ENCODE measurements at regions not wholly inside any gene's neighbourhood (a gene's known extent, or its start where the extent isn't known, plus 50 kb on each side); places are given as distances from the start of the nearest gene placed in this dataset.

- H3K27me3 ChIP-seq, result no peaks in the 10 kb centered on the region
- ATAC-seq (no peak), FAIRE-seq (no peak), DNase-seq (no peak)
- no peak for TF ChIP-seq CTCF (IDR thresholded peaks at IDR 0.05)
- no peak overlapping the region for H3K4me3 ChIP-seq
- intact Hi-C loops (cut with DNase I), result no loop called here
- no peaks in the 10 kb centered on the region for H3K9me3 ChIP-seq
- H3K27ac ChIP-seq, result no peak overlapping the region
- 56 to 61% methylated on average over 4 of the region's 4 CpGs for WGBS, 2 donors
- no peaks in the 10 kb centered on the region for H3K4me1 ChIP-seq
- no peaks in the 10 kb centered on the region for H3K36me3 ChIP-seq
Observed at GRCh38 chr16:64434526-64435069, 687.3 kb downstream of the CDH11 start.

GRCh38 chr16:64428463-64429113 lies 693.3 kb downstream of the CDH11 start:
- DNase-seq, result no peak
- H3K4me1 ChIP-seq, result no peaks in the 10 kb centered on the region
- H3K4me3 ChIP-seq, result no peak overlapping the region
- H3K36me3 ChIP-seq, result no peaks in the 10 kb centered on the region
- H3K27ac ChIP-seq, result no peak overlapping the region
- WGBS, 2 donors, result 81 to 90% methylated on average over 5 of the region's 5 CpGs
- no peaks in the 10 kb centered on the region for H3K27me3 ChIP-seq
- no peaks in the 10 kb centered on the region for H3K9me3 ChIP-seq
- ATAC-seq, result no peak
- no peak for FAIRE-seq
- intact Hi-C loops (cut with DNase I), result no loop called here
- TF ChIP-seq CTCF (IDR thresholded peaks at IDR 0.05), result no peak

GRCh38 chr16:64426131-64426666 lies 695.7 kb downstream of the CDH11 start:
- Histone ChIP-seq H3K36me3 (no peaks in the 10 kb centered on the region), H3K4me3 (no peak overlapping the region), H3K27me3 (no peaks in the 10 kb centered on the region), H3K4me1 (no peaks in the 10 kb centered on the region), H3K9me3 (no peaks in the 10 kb centered on the region), H3K27ac (no peak overlapping the region)
- FAIRE-seq, result no peak
- no peak for DNase-seq
- TF ChIP-seq CTCF (IDR thresholded peaks at IDR 0.05), result no peak
- WGBS, 2 donors, result 90 to 91% methylated on average over 3 of the region's 3 CpGs
- intact Hi-C loops (cut with DNase I), result no loop called here
- ATAC-seq, result no peak

- Histone ChIP-seq H3K36me3 (no peaks in the 10 kb centered on the region), H3K27me3 (no peaks in the 10 kb centered on the region), H3K4me3 (no peak overlapping the region), H3K9me3 (no peaks in the 10 kb centered on the region), H3K27ac (no peak overlapping the region), H3K4me1 (no peaks in the 10 kb centered on the region)
- no peak for DNase-seq
- no peak for TF ChIP-seq CTCF (IDR thresholded peaks at IDR 0.05)
- intact Hi-C loops (cut with DNase I), result no loop called here
- no peak for ATAC-seq
- FAIRE-seq, result no peak
Observed at GRCh38 chr16:64425381-64425780, 696.5 kb downstream of the CDH11 start.

- no peak overlapping the region for H3K4me3 ChIP-seq
- H3K36me3 ChIP-seq, result no peaks in the 10 kb centered on the region
- FAIRE-seq (no peak), DNase-seq (no peak), ATAC-seq (no peak)
- 80 to 84% methylated on average over 1 of the region's 1 CpG for WGBS, 2 donors
- no peak for TF ChIP-seq CTCF (IDR thresholded peaks at IDR 0.05)
- no peaks in the 10 kb centered on the region for H3K27me3 ChIP-seq
- intact Hi-C loops (cut with DNase I), result no loop called here
- H3K9me3 ChIP-seq, result no peaks in the 10 kb centered on the region
- H3K4me1 ChIP-seq, result no peaks in the 10 kb centered on the region
- H3K27ac ChIP-seq, result no peak overlapping the region
Observed at GRCh38 chr16:64422259-64422658, 699.6 kb downstream of the CDH11 start.

All from pancreas (tissue), 10 donors.